NT2/D1 (cell line): ENCODE measurements at regions not wholly inside any gene's neighbourhood (a gene's known extent, or its start where the extent isn't known, plus 50 kb on each side); places are given as distances from the start of the nearest gene placed in this dataset.

ENCODE experiments used
- SUZ12 ChIP-seq: IDR thresholded peaks from 2 replicates; pipeline ENCODE4 v1.6.1; 2011; ENCODE audit not compliant: insufficient read length, insufficient read depth; ENCODE audit errors: extremely low read depth
- YY1 ChIP-seq: IDR thresholded peaks from 2 replicates; pipeline ENCODE4 v1.6.1; 2011; ENCODE audit not compliant: insufficient read length, insufficient read depth
- ZNF274 ChIP-seq: IDR thresholded peaks from 2 replicates; pipeline ENCODE4 v1.6.1; 2011; ENCODE audit warnings: mild to moderate bottlenecking, low read depth, low read length

DNA sequence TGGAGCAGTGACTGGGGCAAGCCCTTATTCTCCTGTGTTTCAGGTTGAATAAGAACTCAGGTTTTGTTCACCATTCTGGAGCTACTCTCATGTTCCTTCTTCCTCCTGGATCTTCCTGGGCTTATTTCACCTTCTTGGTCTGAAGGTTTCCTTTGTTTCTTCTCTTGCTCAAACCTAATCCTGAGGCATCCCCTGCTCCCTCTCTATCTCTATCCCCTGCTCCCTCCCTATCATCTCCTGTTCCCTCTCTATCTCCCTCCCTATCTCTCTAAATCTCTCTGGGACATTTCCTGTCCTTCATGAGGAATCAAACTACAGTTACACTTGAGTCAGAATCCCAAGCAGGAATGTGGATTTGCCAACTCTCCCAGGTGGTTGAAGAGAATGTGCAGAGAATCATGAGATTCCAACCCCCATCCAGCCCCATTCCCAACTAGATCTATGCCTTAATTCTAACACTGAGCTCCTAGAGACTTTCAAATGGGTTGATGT lies 134.9 kb upstream of the ZIC3 start:
- TF ChIP-seq SUZ12 (no peak), ZNF274 (no peak), YY1 (no peak)
